Neural cell (in vitro differentiated cells): ENCODE measurements at regions not wholly inside any gene's neighbourhood (a gene's known extent, or its start where the extent isn't known, plus 50 kb on each side); places are given as distances from the start of the nearest gene placed in this dataset.

Experiments
- EP300 ChIP-seq: fragments of 450-650 bp; conservative IDR thresholded peaks from 2 replicates; pipeline ENCODE4 v1.6.1; 2014; ENCODE audit warnings: antibody characterized with exemption, mild to moderate bottlenecking, moderate library complexity; ENCODE audit not compliant: poor library complexity, severe bottlenecking
- EZH2 ChIP-seq: fragments of 200-600, 300-800 bp; shearing (Covaris generic), sonication (generic); IDR thresholded peaks from 2 replicates; pipeline ENCODE4 v1.6.1; 2014; ENCODE audit warnings: antibody characterized with exemption, low read length, borderline replicate concordance, mild to moderate bottlenecking; ENCODE audit not compliant: insufficient read depth, poor library complexity, severe bottlenecking
- MXI1 ChIP-seq: fragments of 450-650 bp; conservative IDR thresholded peaks from 2 replicates; pipeline ENCODE4 v1.6.1; 2014; ENCODE audit warnings: antibody characterized with exemption, mild to moderate bottlenecking; ENCODE audit not compliant: poor library complexity, severe bottlenecking
- POLR2AphosphoS5 ChIP-seq: IDR thresholded peaks from 2 replicates; pipeline ENCODE4 v1.6.1; 2012
- RAD21 ChIP-seq: fragments of 450-650 bp; conservative IDR thresholded peaks from 2 replicates; pipeline ENCODE4 v1.6.1; 2014; ENCODE audit warnings: antibody characterized with exemption, mild to moderate bottlenecking, moderate library complexity
- SMC3 ChIP-seq: fragments of 450-650 bp; conservative IDR thresholded peaks from 2 replicates; pipeline ENCODE4 v1.6.1; 2014; ENCODE audit warnings: antibody characterized with exemption, mild to moderate bottlenecking, moderate library complexity; ENCODE audit not compliant: poor library complexity
- TAF1 ChIP-seq: IDR thresholded peaks from 2 replicates; pipeline ENCODE4 v1.6.1; 2012; ENCODE audit warnings: low read depth
- TF ChIP-seq, protein P1 (sequence below): fragments of 450-650 bp; IDR thresholded peaks from 2 replicates; pipeline ENCODE4 v1.5.1; 2014; ENCODE audit warnings: antibody characterized with exemption, mild to moderate bottlenecking, moderate library complexity; ENCODE audit not compliant: poor library complexity, severe bottlenecking
- TF ChIP-seq, protein P2 (sequence below): IDR thresholded peaks from 2 replicates; pipeline ENCODE4 v1.6.1; 2012; ENCODE audit warnings: borderline replicate concordance

DNA sequence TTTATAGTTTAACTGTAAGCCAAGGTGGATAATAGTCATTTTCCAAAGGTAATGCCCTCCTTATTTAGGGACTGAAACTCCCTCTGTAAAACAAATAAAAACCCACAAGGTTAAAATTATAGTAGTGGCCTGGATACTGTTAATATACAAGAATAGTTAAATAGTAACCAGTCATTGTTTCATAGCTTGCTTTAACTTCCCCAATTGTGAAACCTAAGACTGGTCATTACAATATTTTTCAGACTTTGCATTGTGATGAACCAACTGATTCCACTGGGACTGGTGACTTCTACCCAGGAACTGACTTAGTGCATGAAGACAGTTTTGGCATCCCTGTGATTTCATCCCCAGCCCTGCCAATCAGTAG lies 162.6 kb downstream of the SMC2 start:
- TF ChIP-seq, protein P1, sequence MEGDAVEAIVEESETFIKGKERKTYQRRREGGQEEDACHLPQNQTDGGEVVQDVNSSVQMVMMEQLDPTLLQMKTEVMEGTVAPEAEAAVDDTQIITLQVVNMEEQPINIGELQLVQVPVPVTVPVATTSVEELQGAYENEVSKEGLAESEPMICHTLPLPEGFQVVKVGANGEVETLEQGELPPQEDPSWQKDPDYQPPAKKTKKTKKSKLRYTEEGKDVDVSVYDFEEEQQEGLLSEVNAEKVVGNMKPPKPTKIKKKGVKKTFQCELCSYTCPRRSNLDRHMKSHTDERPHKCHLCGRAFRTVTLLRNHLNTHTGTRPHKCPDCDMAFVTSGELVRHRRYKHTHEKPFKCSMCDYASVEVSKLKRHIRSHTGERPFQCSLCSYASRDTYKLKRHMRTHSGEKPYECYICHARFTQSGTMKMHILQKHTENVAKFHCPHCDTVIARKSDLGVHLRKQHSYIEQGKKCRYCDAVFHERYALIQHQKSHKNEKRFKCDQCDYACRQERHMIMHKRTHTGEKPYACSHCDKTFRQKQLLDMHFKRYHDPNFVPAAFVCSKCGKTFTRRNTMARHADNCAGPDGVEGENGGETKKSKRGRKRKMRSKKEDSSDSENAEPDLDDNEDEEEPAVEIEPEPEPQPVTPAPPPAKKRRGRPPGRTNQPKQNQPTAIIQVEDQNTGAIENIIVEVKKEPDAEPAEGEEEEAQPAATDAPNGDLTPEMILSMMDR, result no peak
- TF ChIP-seq POLR2AphosphoS5, result no peak
- TF ChIP-seq RAD21, result no peak
- no peak for TF ChIP-seq SMC3
- TF ChIP-seq, protein P2, sequence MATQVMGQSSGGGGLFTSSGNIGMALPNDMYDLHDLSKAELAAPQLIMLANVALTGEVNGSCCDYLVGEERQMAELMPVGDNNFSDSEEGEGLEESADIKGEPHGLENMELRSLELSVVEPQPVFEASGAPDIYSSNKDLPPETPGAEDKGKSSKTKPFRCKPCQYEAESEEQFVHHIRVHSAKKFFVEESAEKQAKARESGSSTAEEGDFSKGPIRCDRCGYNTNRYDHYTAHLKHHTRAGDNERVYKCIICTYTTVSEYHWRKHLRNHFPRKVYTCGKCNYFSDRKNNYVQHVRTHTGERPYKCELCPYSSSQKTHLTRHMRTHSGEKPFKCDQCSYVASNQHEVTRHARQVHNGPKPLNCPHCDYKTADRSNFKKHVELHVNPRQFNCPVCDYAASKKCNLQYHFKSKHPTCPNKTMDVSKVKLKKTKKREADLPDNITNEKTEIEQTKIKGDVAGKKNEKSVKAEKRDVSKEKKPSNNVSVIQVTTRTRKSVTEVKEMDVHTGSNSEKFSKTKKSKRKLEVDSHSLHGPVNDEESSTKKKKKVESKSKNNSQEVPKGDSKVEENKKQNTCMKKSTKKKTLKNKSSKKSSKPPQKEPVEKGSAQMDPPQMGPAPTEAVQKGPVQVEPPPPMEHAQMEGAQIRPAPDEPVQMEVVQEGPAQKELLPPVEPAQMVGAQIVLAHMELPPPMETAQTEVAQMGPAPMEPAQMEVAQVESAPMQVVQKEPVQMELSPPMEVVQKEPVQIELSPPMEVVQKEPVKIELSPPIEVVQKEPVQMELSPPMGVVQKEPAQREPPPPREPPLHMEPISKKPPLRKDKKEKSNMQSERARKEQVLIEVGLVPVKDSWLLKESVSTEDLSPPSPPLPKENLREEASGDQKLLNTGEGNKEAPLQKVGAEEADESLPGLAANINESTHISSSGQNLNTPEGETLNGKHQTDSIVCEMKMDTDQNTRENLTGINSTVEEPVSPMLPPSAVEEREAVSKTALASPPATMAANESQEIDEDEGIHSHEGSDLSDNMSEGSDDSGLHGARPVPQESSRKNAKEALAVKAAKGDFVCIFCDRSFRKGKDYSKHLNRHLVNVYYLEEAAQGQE, result no peak
- no peak for TF ChIP-seq MXI1
- no peak for TF ChIP-seq TAF1
- no peak for TF ChIP-seq EP300
- no peak for TF ChIP-seq EZH2
